HG03064 (cell line): ENCODE measurements at regions not wholly inside any gene's neighbourhood (a gene's known extent, or its start where the extent isn't known, plus 50 kb on each side); places are given as distances from the start of the nearest gene placed in this dataset.
"Not testable (repeated sequence)": the region's sequence is repeated elsewhere in the genome, so short reads cannot be mapped to it uniquely, and the experiment has no call there.

Experiments
- ATAC-seq: cut with Tn5 transposase; IDR thresholded peaks from one replicate; pipeline ENCODE4 v1.9.1; 2021; ENCODE audit warnings: low read depth; ENCODE audit not compliant: unreplicated experiment

GRCh38 chr14:44453433-44454171, 53.5 kb downstream of the FSCB start:
- no peak for ATAC-seq

- ATAC-seq: not testable (repeated sequence)
These were observed 56.9 kb downstream of the FSCB start for GRCh38 chr14:44450232-44450631.

- ATAC-seq: no peak
These were observed 57.4 kb downstream of the FSCB start for GRCh38 chr14:44449680-44450079.

GRCh38 chr14:44448951-44449358, 58.1 kb downstream of the FSCB start:
- no peak for ATAC-seq

- no peak for ATAC-seq
These were observed 60.1 kb downstream of the FSCB start for GRCh38 chr14:44446965-44447364.

- no peak for ATAC-seq
These were observed 62.6 kb downstream of the FSCB start for GRCh38 chr14:44444454-44444853.

GRCh38 chr14:44438936-44439335, 68.1 kb downstream of the FSCB start:
- ATAC-seq: no peak

- ATAC-seq: no peak
These were observed 68.9 kb downstream of the FSCB start for GRCh38 chr14:44438221-44438620.

- ATAC-seq: no peak
These were observed 70.6 kb downstream of the FSCB start for GRCh38 chr14:44436458-44436857.

- no peak for ATAC-seq
These were observed 78.7 kb downstream of the FSCB start for GRCh38 chr14:44428231-44428945.

- no peak for ATAC-seq
These were observed 84.4 kb downstream of the FSCB start for GRCh38 chr14:44422699-44423098.

- no peak for ATAC-seq
These were observed 86.9 kb downstream of the FSCB start for GRCh38 chr14:44420226-44420625.

GRCh38 chr14:44418856-44419255, 88.2 kb downstream of the FSCB start:
- no peak for ATAC-seq

- no peak for ATAC-seq
These were observed 89.3 kb downstream of the FSCB start for GRCh38 chr14:44417809-44418208.

GRCh38 chr14:44414646-44415045, 92.4 kb downstream of the FSCB start:
- no peak for ATAC-seq

- ATAC-seq: no peak
These were observed 94.1 kb downstream of the FSCB start for GRCh38 chr14:44412858-44413569.

- ATAC-seq: no peak
These were observed 102.0 kb downstream of the FSCB start for GRCh38 chr14:44405011-44405486.

- ATAC-seq: no peak
These were observed 102.5 kb downstream of the FSCB start for GRCh38 chr14:44404599-44404998.

GRCh38 chr14:44404036-44404435, 103.0 kb downstream of the FSCB start:
- no peak for ATAC-seq

- ATAC-seq: no peak
These were observed 103.9 kb downstream of the FSCB start for GRCh38 chr14:44403193-44403592.

GRCh38 chr14:44396226-44396625, 110.9 kb downstream of the FSCB start:
- ATAC-seq: no peak
